ENCODE measurements at regions not wholly inside any gene's neighbourhood (a gene's known extent, or its start where the extent isn't known, plus 50 kb on each side); places are given as distances from the start of the nearest gene placed in this dataset.

DNA sequence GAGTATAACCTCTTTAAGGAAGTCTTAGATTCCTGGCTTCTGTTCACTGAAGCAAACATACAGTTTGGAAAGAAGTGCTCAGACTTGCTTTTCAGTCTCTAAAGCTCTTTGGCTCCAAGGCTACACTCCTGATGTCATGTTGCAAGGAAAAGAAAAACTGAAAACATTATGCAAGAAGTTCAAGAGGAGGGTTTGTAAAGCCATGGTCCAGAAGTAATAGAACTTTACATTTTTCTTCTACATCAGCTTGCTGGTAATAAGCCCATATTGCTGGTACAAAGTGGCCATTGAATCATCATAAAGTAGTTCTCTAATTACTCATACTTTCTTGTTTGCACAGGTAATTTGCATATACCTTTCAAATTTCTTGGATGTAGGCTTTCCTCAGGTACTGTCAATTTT, 83.6 kb downstream of the BBS10 start:
- TF ChIP-seq, protein P1, sequence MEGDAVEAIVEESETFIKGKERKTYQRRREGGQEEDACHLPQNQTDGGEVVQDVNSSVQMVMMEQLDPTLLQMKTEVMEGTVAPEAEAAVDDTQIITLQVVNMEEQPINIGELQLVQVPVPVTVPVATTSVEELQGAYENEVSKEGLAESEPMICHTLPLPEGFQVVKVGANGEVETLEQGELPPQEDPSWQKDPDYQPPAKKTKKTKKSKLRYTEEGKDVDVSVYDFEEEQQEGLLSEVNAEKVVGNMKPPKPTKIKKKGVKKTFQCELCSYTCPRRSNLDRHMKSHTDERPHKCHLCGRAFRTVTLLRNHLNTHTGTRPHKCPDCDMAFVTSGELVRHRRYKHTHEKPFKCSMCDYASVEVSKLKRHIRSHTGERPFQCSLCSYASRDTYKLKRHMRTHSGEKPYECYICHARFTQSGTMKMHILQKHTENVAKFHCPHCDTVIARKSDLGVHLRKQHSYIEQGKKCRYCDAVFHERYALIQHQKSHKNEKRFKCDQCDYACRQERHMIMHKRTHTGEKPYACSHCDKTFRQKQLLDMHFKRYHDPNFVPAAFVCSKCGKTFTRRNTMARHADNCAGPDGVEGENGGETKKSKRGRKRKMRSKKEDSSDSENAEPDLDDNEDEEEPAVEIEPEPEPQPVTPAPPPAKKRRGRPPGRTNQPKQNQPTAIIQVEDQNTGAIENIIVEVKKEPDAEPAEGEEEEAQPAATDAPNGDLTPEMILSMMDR (IDR thresholded peaks at IDR 0.05 in 4 of 5, conservative IDR thresholded peaks at IDR 0.05 in 1 of 5) = no peak
- TF ChIP-seq POLR2A (IDR thresholded peaks at IDR 0.05) = no peak

All from gastrocnemius medialis (tissue), 4 donors.